GM20431 (cell line): ENCODE measurements at regions not wholly inside any gene's neighbourhood (a gene's known extent, or its start where the extent isn't known, plus 50 kb on each side); places are given as distances from the start of the nearest gene placed in this dataset.

Experiments
- in situ Hi-C: fragments of 300-500 bp; cut with MseI, MboI; formaldehyde crosslinking; loops from one replicate; pipeline ENCODE4 v1.15.0; 2020; ENCODE audit warnings: low sequenced_read_pairs; ENCODE audit not compliant: unreplicated experiment

GRCh38 chr15:60057554-60057953 is 53.4 kb downstream of the FOXB1 start:
- in situ Hi-C loops: no loop called here

DNA sequence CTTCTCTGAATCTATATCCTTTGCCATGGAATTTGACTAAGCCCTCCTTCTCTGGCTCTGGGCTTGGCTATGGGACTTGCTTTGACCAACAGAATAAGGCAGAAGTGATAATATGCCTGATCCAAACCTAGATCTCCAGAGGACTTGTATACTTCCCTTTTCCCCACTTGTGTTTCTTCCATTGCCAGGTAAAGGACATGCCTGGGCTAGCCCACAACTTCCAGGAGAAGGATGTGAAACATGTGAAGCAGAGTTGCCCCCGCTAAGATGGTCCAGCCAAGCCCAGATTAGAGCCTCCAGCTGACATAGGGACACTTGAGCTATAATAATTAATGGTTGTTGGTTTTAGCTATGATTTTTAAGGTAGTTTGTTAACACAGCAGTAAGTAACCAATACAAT is 55.1 kb downstream of the FOXB1 start:
- in situ Hi-C loops: no loop called here

DNA sequence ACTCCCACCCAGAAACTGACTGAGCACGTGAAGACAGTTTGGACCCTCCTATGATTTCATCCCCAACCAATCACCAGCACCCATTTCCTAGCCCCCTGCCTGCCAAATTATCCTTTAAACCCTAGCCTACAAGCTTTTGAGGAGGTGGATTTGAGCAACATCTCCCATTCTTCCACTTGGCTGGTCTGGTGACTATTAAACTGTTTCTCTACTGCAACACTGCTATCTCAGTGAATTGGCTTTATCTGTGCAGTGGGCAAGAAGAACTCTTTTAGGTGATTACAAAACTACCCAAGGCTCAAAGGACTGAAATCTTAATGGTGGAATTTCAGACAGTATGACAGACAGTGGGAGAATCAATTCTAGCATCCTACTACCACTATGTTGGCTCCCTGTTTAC is 57.6 kb downstream of the FOXB1 start:
- in situ Hi-C loops: no loop called here

GRCh38 chr15:60062826-60063225 is 58.7 kb downstream of the FOXB1 start:
- in situ Hi-C loops: no loop called here

DNA sequence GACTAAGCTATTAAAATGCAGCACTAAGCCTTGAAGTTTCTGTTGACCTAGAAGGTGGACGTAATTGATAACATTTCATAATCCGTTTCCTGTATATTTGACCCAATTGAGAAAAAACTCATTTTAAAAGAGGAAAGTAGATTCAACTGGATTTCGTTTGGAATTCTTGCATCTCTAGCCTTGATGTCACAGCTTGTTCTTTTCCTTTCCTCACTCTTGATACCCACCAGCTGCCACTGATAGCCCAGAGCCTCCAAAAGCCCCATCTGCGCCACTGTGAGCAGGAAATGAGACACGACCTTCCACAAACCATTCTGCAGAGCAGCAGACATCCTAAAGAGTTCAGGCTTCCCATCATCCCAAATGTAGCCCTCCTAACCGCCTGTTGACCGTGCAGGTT is 61.8 kb downstream of the FOXB1 start:
- in situ Hi-C loops: no loop called here

DNA sequence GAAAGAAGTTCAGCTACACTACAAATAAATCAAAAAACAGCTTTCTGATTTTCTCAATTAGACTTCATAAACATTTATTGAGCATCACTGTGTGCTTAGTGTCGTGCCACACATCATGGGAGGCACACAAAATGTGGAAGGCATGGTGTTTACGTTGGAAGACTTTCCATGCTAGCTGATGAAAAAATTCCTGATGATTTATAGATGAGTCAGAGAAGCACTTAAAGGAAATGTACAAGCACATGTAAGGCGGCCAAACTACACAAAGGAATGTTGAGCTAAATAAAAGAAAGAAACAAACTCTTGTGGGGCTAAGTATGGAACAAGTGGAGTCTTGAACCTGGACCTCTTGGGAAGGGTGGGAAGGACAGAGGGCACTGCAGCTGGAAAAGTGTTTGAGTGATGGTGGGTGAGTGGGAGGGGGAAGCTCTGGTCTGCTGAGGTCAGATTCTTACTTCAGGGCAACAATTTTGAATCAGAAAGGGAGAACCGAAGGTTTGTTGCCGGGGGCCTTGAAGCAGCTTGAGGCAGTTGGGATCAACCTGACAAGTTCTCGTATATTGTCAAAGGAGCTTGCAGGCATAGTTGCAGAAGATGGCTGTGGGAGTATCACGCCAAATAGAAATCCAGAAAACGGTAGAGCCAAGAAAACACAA is 66.9 kb downstream of the FOXB1 start:
- in situ Hi-C loops: no loop called here

GRCh38 chr15:60072826-60073465 is 68.8 kb downstream of the FOXB1 start:
- in situ Hi-C loops: no loop called here

DNA sequence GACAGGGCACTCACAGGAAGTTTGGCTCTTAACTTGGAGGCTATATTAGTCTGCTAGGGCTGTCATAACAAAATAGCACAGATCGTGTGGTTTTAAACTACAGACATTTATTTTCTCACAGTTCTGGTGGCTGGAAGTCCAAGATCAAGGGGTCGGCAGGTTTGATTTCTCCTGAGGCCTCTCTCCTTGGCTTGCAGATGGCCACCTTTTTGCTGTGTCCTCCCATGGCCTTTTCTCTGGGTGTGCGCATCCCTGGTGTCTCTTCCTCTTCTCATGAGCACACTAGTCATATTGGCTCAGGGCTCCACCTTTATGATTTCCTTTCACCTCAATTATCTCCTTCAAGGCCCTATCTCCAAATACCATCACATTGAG is 69.3 kb downstream of the FOXB1 start:
- in situ Hi-C loops: no loop called here

- in situ Hi-C loops: no loop called here
These were observed 70.2 kb downstream of the FOXB1 start for GRCh38 chr15:60074181-60074885.

DNA sequence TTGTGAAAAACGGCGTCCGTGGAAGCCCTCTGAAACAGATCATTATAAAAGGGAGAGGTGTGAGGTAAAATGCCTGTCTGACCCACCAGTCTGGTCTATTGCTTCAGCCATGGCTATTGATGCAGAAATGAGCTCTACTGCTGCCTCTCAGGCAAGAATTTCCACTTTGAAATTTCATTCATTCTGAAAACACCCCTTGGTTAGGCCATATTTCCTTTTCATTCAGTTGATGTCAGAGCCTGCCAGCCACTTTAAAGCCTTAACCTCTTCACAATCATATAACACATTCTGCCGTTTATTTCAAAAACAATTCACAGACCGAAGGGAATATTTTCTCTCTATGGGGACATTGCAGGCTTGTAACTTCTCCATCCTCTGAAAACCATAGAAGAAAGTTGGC is 71.9 kb downstream of the FOXB1 start:
- in situ Hi-C loops: no loop called here

GRCh38 chr15:60076582-60077276 is 72.6 kb downstream of the FOXB1 start:
- in situ Hi-C loops: no loop called here

- in situ Hi-C loops: no loop called here
These were observed 73.7 kb downstream of the FOXB1 start for GRCh38 chr15:60077581-60078359.

GRCh38 chr15:60079210-60079609 is 75.1 kb downstream of the FOXB1 start:
- in situ Hi-C loops: no loop called here

GRCh38 chr15:60081976-60082375 is 77.9 kb downstream of the FOXB1 start:
- in situ Hi-C loops: no loop called here

- in situ Hi-C loops: no loop called here
These were observed 79.2 kb downstream of the FOXB1 start for GRCh38 chr15:60083318-60083717.

DNA sequence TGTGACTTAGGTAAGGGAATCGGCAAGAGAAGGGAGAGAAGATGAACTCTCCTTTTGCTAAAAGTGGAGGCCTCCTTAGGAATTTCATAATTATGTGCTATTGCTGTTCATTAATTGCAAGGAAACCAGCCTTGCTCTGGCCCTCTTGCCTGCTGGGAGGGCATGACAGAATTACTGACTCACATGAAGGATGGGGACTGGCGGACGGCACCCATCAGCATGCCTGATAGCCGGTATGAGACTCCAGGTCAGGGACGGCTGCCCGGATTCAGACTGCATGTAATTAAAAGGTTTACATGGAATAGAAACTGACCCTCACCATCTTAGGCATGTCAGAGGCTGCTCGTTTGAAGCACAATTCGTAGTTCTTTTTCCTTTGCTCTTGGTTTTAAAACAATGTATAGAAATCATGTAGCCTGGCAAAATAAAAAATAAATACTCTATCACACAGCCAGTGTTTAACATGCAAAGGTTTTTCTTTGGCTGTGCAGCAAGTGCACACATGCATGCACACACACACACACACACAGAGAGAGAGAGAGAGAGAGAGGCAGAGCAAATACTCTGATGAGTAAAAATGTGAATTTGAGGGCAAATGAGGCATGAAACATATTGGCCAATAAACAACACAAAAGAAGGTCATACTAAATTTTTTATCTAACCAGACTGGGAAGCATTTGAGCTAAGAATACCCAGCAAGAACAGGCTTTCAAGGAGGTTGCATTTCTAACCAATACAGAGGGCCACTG is 82.7 kb downstream of the FOXB1 start:
- in situ Hi-C loops: no loop called here

DNA sequence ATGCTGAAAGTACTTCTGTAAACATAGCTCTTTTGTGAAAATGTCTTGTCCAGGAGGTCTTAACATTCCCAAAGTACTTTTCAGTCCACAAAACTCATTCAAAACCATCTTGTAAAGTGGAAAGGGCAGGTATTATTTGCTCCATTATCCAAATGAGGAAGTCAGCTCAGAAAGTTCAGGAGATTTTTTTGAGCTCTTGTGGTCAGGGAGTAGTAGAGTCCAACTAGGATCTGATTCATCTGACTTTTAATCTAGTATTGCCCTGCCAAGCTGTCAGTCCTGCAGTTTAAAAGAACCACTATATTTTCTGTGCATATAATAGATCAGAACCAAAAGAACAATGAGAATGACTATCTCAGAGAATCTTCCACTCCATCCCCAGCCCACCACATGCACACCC is 83.5 kb downstream of the FOXB1 start:
- in situ Hi-C loops: no loop called here

- in situ Hi-C loops: no loop called here
These were observed 86.6 kb downstream of the FOXB1 start for GRCh38 chr15:60090747-60091146.

DNA sequence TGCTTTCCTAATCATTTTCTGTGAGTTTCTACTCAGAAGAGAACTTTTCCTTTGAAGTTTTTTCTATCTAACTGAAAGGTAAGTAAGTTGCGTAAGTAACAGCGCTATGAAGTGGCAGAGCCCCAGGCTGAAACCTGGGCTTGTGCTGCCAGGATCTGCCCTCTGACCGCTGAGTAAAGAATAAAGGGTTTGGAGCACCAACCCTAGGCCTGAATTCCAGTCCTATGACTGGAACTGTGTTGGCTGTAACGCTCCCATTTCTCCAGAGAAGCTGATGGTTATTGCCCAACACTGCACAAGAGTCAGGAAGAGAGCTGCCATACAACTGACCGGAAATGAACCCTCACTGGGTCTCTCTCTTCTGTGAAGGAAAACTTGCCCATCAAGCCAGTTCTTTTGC is 87.0 kb downstream of the FOXB1 start:
- in situ Hi-C loops: no loop called here

- in situ Hi-C loops: no loop called here
These were observed 87.8 kb downstream of the FOXB1 start for GRCh38 chr15:60091911-60092310.
